ENCODE measurements at regions not wholly inside any gene's neighbourhood (a gene's known extent, or its start where the extent isn't known, plus 50 kb on each side); places are given as distances from the start of the nearest gene placed in this dataset.
A peak's percentile ranks its signal among the peaks of the same experiment; 100 is the strongest.
"Not testable (repeated sequence)": the region's sequence is repeated elsewhere in the genome, so short reads cannot be mapped to it uniquely, and the experiment has no call there.

DNA sequence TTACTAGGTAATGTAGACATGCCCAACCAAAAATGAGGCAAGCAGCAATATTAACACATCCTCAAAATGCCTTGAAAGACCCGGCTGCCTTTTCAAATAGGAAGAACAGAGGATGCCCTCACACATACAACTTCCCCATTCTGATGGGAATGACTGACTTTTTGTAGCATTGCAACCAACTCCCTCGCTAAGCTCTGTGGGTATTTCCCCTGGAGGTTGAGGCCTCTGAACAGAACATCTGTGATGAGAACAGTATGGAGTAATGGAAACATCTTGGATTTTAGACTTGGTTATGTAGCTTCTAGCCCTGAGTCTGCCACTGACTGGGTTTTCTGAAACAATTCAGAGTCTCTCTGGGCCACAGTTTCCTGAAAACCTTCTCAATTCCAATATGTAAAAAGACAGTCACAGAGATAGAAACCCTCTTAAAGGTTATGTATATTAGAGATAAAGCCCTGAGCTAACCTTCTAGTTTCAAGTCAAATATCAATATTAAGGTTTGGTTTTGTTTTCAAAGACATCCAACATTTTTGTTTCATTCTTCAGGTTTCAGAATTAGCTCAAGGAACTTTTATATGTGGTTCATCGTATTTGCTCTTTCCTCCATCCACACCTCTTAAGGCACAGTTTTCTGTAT is 311.5 kb downstream of the SETD4 start:
- DNase-seq: no peak

DNA sequence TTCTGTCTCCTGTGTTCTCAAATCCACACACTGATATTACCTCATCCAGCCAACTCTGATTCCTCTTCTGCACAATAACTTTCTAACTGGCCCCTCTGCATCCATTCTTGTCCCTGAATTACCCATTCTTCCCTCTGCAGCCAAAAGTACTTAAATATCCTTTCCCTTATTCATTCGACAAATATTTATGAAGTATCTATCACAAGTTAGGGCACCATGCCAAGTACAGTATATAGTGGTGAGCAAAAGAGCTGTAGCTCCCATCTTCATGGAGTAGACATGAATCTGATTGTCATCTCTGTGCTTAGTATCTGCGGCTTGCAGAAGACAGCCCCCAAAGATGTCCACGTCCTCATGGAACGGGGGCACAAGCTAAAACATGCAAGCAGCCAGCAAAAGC is 316.8 kb downstream of the SETD4 start:
- DNase-seq: no peak

DNA sequence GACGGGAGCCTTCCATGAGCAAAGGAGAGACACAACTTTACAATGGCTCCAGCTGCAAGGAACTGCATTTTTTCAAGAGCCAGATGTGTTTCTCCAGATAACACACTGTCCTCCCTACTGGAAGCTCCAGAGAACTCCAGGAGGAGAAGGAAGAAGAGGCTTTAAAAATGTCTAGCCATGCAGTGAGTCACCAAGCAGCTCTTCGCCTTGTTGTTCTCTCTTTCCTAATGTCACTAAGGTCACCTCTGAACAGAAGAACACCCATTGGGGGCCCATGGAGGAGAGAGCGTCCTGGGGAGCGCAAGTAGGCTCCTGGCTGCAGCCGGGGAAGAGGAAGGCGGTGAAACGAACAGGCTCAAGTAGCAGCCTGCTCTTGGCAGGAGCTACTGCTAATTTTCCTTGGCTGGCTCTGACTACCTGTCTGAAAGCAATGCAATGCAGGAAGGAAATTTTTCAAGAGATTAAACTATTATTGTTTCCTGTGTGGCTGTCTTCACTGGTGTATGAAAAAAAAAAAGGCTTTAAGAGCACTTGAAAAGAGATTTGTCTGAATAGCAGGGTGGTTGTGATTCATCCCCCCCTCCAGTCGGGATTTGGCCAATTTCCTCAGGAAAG is 321.9 kb downstream of the SETD4 start:
- peak; percentile 11 for DNase-seq

- DNase-seq: peak; percentile 6
Observed at GRCh38 chr21:35737899-35738346, 322.4 kb downstream of the SETD4 start.

GRCh38 chr21:35737449-35737848 is 322.9 kb downstream of the SETD4 start:
- DNase-seq: no peak

DNA sequence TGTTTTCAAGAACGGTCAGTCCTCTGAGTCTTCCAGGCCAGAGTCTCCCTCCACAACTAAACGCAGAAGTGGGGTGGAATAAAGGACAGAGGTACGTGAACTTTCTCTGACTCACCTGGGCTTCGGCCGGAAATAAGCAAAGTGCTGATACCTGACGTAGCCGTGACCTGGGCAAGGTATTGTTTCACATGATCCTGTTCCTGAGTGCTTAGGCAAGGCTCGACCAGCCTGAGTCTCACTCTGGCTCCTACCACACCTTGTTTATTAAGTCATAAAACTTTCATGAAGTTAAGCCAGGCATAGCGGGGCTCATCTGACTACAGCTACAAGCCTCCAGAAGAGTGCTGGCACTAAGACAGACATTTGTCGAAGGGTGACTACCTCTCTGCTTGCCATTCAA is 327.5 kb downstream of the SETD4 start:
- no peak for DNase-seq

DNA sequence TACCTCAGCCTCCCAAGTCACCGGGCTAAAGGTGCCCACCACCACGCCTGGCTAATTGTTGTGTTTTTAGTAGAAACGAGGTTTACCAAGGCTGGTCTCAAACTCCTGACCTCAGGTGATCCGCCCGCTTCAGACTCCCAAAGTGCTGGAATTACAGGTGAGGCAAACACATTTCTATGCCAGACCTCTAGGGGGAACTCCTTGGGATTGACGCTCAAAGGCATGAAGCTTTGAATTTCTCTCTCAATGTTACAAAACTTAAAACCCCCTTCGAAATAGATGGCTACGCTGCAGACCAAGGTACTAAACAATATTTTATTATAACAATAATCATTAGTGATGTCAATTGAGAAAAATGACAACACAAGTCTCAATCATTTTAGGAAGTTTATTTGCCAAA is 330.0 kb downstream of the SETD4 start:
- no peak for DNase-seq

GRCh38 chr21:35727830-35728229 is 332.5 kb downstream of the SETD4 start:
- no peak for DNase-seq

DNA sequence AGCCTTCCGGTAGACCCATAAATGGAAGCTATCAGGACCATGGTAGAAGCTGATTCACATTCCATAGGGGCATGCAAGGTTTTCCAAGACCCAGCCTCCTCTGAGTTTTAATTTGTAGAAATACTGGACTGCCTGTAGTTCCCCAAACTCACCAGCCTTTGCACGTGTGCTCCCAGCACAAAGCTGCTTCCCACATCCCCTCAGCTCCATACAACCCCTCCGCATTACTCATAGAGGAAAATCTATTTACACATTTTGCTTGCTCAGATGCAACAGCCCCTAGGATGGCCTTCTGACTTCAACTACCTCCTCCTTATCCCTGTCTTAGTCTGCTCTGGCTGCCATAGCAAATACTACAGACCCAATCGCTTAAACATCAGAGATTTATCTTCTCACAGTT is 336.2 kb downstream of the SETD4 start:
- DNase-seq: no peak

DNA sequence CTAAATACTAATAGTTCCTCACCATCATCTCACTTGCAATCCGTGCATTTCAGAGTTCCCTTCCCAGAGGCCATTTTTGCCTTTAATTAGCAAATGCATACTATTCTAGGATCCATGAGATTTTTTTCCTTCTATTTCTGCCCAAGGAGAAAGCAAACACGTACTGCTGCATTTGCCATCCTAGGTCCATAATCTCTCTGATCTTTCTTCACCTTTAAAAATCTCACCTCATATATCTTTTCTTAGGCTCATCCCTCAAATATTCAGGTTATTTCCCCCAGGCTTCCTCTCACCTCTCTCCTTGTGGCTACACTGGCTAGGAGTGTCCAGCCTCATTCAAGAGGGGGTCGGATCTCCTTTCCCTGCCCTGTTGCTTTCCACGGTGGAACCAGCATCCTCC is 338.6 kb downstream of the SETD4 start:
- DNase-seq: no peak

GRCh38 chr21:35720208-35720731 is 340.1 kb downstream of the SETD4 start:
- no peak for DNase-seq

DNA sequence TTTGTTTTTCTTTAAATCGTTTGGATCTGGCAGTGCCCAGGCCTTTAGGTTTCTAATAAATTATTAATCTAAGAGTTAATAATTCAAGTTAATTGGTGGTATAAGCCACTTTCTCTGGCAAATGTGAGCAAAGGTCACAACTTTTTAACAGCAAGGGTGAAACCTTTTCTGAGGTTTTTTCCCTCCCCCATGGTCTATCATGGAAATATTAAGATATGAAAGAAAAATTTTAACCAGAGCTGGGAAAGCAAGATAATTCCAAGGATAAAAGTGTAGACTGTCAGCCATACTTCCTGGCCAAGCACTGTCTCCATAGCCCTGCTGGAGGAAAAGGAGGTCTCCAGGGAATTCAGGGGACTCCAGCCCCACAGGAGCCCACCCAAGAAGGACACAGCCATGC is 341.2 kb downstream of the SETD4 start:
- no peak for DNase-seq

DNA sequence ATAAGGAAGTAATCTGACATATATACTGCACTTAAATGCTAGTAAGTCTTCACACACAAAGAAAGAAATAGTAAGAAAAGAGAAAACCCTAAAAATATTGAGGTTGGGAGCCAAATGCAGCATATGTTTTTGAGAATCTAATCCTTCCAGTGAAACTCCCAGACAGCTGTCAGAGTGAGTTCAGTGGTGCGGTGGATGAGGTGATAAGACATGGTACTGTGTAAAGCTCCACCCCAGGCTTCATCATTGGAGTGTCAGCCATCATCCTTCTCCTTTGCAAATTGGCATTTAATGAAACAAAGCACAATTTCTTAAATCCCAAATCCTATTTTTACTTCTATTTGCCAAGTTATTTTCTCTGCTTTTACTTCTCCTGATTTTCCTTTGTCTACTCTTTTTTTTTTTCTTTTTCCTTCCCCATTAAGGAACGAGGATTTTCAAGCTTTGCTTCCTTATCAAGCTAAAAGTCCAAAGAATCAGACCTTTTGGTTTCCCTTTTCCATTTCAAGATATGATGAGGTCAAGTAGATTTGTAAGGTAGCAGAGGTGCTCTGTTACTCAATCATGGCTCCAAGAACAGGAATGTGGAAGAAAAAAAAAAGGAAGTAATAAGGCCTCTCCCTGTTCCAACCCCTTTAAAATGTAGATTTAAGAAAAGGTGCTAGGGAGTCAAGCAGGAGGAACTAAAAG is 343.3 kb downstream of the SETD4 start:
- DNase-seq: no peak

GRCh38 chr21:35713914-35714313 is 346.4 kb downstream of the SETD4 start:
- no peak for DNase-seq

DNA sequence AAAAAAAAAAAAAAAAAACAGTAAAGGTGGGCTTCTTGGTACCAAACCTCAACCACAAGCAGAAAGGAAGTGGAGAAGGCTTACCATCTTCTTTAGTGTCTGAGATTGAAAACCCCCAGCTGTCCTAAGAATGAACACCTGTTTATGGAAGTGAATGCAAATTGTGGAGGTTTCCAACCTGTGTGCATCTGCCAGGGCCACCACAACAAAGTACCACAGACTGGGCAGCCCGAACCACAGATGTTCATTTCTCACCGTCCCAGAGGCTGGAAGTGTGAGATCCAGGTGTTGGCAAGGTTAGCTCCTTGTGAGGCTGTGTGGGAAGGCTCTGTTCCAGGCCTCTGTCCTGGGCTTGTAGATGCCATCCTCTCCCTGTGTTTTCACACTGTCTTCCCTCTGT is 348.7 kb downstream of the SETD4 start:
- no peak for DNase-seq

GRCh38 chr21:35711213-35711612 is 349.1 kb downstream of the SETD4 start:
- DNase-seq: no peak

- not testable (repeated sequence) for DNase-seq
Observed at GRCh38 chr21:35709990-35710389, 350.3 kb downstream of the SETD4 start.

GRCh38 chr21:35705888-35706287 is 354.4 kb downstream of the SETD4 start:
- DNase-seq: no peak

DNA sequence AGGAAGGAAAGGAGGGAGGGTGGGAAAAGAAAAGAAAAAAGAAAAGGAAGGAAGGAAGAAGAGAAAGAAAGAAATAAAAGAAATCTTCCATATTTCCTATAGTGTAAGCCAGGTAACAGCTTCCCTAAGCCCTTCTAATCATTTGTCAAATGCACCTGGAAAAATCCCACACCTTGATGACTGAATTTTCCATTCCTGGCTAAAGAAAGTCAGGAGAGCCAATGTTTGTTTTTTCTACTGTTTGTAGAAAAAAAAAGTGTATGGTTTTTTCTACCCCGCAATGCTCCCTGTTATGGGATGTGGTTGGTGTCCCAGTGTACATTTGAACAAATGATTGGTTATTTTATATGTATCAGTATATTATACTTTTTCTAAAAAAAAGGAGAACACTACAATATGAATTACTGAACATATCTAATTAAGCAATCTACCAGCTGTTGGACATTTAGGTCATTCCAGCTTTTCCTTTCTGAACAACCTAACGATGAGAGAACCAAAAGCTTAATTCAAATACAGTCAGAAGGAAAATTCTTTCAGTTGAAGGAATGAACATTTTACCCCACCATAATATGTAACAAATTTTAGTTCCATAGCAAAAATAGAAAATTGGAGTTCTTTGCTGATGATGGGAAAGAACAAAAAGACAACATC is 355.0 kb downstream of the SETD4 start:
- no peak for DNase-seq

GRCh38 chr21:35703704-35704103 is 356.6 kb downstream of the SETD4 start:
- DNase-seq: no peak

DNA sequence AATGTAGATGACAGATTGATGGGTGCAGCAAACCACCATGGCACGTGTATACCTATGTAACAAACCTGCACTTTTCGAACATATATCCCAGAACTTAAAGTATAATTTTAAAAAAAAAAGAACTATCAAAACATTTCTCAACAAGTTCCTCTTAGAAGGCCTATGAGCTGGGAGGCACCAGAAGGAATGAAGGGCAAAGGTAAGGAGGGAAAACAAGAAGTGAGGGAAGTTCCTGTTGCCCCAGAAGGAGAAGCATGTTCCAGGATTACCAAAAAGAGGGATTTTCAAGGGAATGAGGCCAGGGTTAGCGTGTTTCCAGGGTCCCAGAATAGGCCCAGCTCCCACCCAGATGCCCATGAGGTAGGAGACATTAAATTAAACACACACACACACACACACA is 361.0 kb downstream of the SETD4 start:
- DNase-seq: no peak

- DNase-seq: peak; percentile 18
Observed at GRCh38 chr21:35697321-35697808, 363.0 kb downstream of the SETD4 start.

DNA sequence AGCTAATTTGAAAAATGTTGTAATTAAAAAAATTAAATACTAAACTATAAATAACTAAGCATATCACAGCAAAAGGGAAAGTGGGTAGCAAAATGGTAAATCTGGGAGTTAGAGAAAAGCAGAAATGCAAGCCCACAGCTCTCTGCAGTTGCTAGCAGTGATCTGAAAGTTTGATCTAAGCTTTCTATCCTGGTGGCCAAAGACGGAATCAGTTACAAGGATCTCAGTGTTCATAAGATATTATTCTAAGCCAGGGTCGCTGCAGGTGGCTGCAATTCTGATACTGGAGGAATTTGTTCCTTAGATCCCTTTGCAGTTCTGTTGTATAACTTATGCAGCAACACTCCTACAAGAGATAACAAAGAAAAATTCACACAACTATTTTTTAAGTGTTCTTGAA is 363.7 kb downstream of the SETD4 start:
- no peak for DNase-seq
